Fibroblast of skin of left biceps (primary cell): ENCODE measurements at regions not wholly inside any gene's neighbourhood (a gene's known extent, or its start where the extent isn't known, plus 50 kb on each side); places are given as distances from the start of the nearest gene placed in this dataset.
A peak's percentile ranks its signal among the peaks of the same experiment; 100 is the strongest.

Experiments
- DNase-seq, 2 experiments: peaks; one replicate each; pipeline ENCODE4 v3.0.0-alpha.2; 2013; ENCODE audit warnings: low read depth in 2 of 2

GRCh38 chr2:221833966-221834365 lies 261.9 kb upstream of the EPHA4 start:
- no peak for DNase-seq

GRCh38 chr2:221831051-221831450 lies 258.9 kb upstream of the EPHA4 start:
- DNase-seq, result no peak

GRCh38 chr2:221822416-221822815 lies 250.3 kb upstream of the EPHA4 start:
- DNase-seq, result no peak

- no peak for DNase-seq
These were observed 246.7 kb upstream of the EPHA4 start for GRCh38 chr2:221818616-221819320.

- no peak for DNase-seq
These were observed 245.8 kb upstream of the EPHA4 start for GRCh38 chr2:221817878-221818277.

GRCh38 chr2:221817052-221817451 lies 244.9 kb upstream of the EPHA4 start:
- DNase-seq, result no peak

GRCh38 chr2:221816566-221816965 lies 244.5 kb upstream of the EPHA4 start:
- no peak for DNase-seq

- DNase-seq, result no peak
These were observed 238.5 kb upstream of the EPHA4 start for GRCh38 chr2:221810650-221811049.

- DNase-seq, result no peak
These were observed 238.1 kb upstream of the EPHA4 start for GRCh38 chr2:221810245-221810644.

GRCh38 chr2:221808488-221808887 lies 236.4 kb upstream of the EPHA4 start:
- no peak for DNase-seq

- no peak for DNase-seq
These were observed 235.6 kb upstream of the EPHA4 start for GRCh38 chr2:221807706-221808105.

- no peak for DNase-seq
These were observed 230.0 kb upstream of the EPHA4 start for GRCh38 chr2:221802089-221802488.

- DNase-seq, result no peak
These were observed 220.9 kb upstream of the EPHA4 start for GRCh38 chr2:221792971-221793521.

GRCh38 chr2:221791844-221792243 lies 219.7 kb upstream of the EPHA4 start:
- DNase-seq, result no peak

GRCh38 chr2:221787561-221787960 lies 215.5 kb upstream of the EPHA4 start:
- no peak for DNase-seq

- DNase-seq, result no peak
These were observed 214.3 kb upstream of the EPHA4 start for GRCh38 chr2:221786297-221786926.

- no peak for DNase-seq
These were observed 208.2 kb upstream of the EPHA4 start for GRCh38 chr2:221780281-221780688.

- DNase-seq, result peak; percentile 4 to 12
These were observed 207.5 kb upstream of the EPHA4 start for GRCh38 chr2:221779614-221780067.

GRCh38 chr2:221778025-221778424 lies 205.9 kb upstream of the EPHA4 start:
- DNase-seq, result no peak

GRCh38 chr2:221777119-221777518 lies 205.0 kb upstream of the EPHA4 start:
- no peak for DNase-seq

GRCh38 chr2:221775096-221775495 lies 203.0 kb upstream of the EPHA4 start:
- DNase-seq, result no peak

GRCh38 chr2:221774136-221774535 lies 202.0 kb upstream of the EPHA4 start:
- DNase-seq, result no peak

GRCh38 chr2:221771297-221771696 lies 199.2 kb upstream of the EPHA4 start:
- no peak for DNase-seq
